H1 (cell line): ENCODE measurements at regions not wholly inside any gene's neighbourhood (a gene's known extent, or its start where the extent isn't known, plus 50 kb on each side); places are given as distances from the start of the nearest gene placed in this dataset.

ENCODE experiments used
- CTCF ChIA-PET: fragments of 300-600 bp; sonication (Branson Sonifier 250); formaldehyde crosslinking; loops from one replicate; lab custom pipeline; 2021; ENCODE audit not compliant: partially characterized antibody; lab: Charles Lee
- POLR2A ChIA-PET: fragments of 300-600 bp; sonication (Branson Sonifier 250); formaldehyde crosslinking; loops from one replicate; lab custom pipeline; 2021; ENCODE audit warnings: inconsistent platforms; ENCODE audit not compliant: partially characterized antibody; lab: Charles Lee
- DNase-seq, 2 experiments: peaks; one replicate each; pipeline versions ENCODE4 v3.0.0 to v3.0.0-alpha.2; 2010 to 2022; ENCODE audit warnings: low spot score in 2 of 2, low read depth in 1 of 2, mixed read lengths in 1 of 2
- FAIRE-seq: peaks from 2 replicates; lab custom pipeline; 2011; peaks lifted over from hg19 to GRCh38; lab: Jason Lieb, UNC
- H2AFZ ChIP-seq: 2 replicates; pipeline ENCODE4 v1.8.1; 2012; ENCODE audit warnings: low read length, inconsistent platforms
- H2AK5ac ChIP-seq: 2 replicates; pipeline ENCODE4 v1.6.1; 2013; ENCODE audit warnings: low read depth, low read length
- H2BK120ac ChIP-seq: replicated peaks from 2 replicates; pipeline ENCODE3; 2013; ENCODE audit warnings: low read depth, low read length, inconsistent platforms
- H2BK12ac ChIP-seq: 2 replicates; pipeline ENCODE4 v1.6.1; 2013; ENCODE audit warnings: low read depth, low read length
- H2BK15ac ChIP-seq: 2 replicates; pipeline ENCODE4 v1.6.1; 2013; ENCODE audit warnings: low read length
- H2BK20ac ChIP-seq: 2 replicates; pipeline ENCODE4 v1.6.1; 2013; ENCODE audit warnings: low read length
- H2BK5ac ChIP-seq: 2 replicates; pipeline ENCODE4 v1.6.1; 2013; ENCODE audit warnings: low read depth, low read length
- H3K14ac ChIP-seq: 2 replicates; pipeline ENCODE4 v1.6.1; 2013; ENCODE audit warnings: inconsistent platforms; ENCODE audit not compliant: insufficient read length
- H3K18ac ChIP-seq: 2 replicates; pipeline ENCODE4 v1.6.1; 2013; ENCODE audit warnings: low read length; ENCODE audit errors: extremely low read depth
- H3K23ac ChIP-seq: 2 replicates; pipeline ENCODE4 v1.6.1; 2013; ENCODE audit warnings: inconsistent platforms; ENCODE audit not compliant: insufficient read length
- H3K23me2 ChIP-seq: 2 replicates; pipeline ENCODE4 v1.6.1; 2013; ENCODE audit warnings: low read depth, low read length
- H3K27ac ChIP-seq: 2 replicates; pipeline ENCODE4 v1.6.1; 2011; ENCODE audit warnings: low read depth, low read length, inconsistent platforms
- H3K27me3 ChIP-seq, 4 experiments: replicated peaks in 1 of 4; 1 replicate in 1 of 4; 2 replicates in 3 of 4; pipeline versions ENCODE4 v1.6.1 to v1.8.1; 2011 to 2013; ENCODE audit warnings: low read length in 3 of 4, mild to moderate bottlenecking in 3 of 4, inconsistent platforms in 2 of 4, mixed read lengths in 2 of 4, moderate library complexity in 1 of 4; ENCODE audit not compliant: control insufficient read depth in 3 of 4, insufficient read depth in 3 of 4; ENCODE audit errors: extremely low read depth in 1 of 4
- H3K36me3 ChIP-seq, 4 experiments: 2 replicates each; pipeline versions ENCODE4 v1.6.1 to v1.8.1; 2011 to 2013; ENCODE audit warnings: mild to moderate bottlenecking in 4 of 4, low read length in 3 of 4, moderate library complexity in 2 of 4, control low read depth in 1 of 4, inconsistent platforms in 1 of 4; ENCODE audit not compliant: insufficient read depth in 4 of 4, control insufficient read depth in 2 of 4
- H3K4ac ChIP-seq: replicated peaks from 2 replicates; pipeline ENCODE3; 2013; ENCODE audit warnings: low read length, low read depth, mixed read lengths, inconsistent platforms; ENCODE audit not compliant: insufficient read length
- H3K4me1 ChIP-seq, 4 experiments: replicated peaks in 1 of 4; 1 replicate in 1 of 4; 2 replicates in 3 of 4; pipeline versions ENCODE4 v1.6.1 to v1.8.1; 2011 to 2013; ENCODE audit warnings: low read length in 3 of 4, inconsistent platforms in 2 of 4, mixed read lengths in 1 of 4; ENCODE audit not compliant: insufficient read depth in 4 of 4, control insufficient read depth in 3 of 4
- H3K4me2 ChIP-seq, 2 experiments: 2 replicates each; pipeline versions ENCODE4 v1.6.1 to v1.8.1; 2011 to 2013; ENCODE audit warnings: low read depth in 2 of 2, low read length in 2 of 2, control low read depth in 1 of 2, inconsistent platforms in 1 of 2, mild to moderate bottlenecking in 1 of 2; ENCODE audit not compliant: insufficient read depth in 1 of 2
- H3K4me3 ChIP-seq, 4 experiments: fragments of 200-600, 300-600 bp in 1 of 4; sonication (generic), shearing (Covaris generic), sonication (Bioruptor Twin) in 1 of 4; 2 replicates each; pipeline versions ENCODE4 v1.5.1 to v1.8.1; 2011 to 2016; ENCODE audit warnings: low read length in 4 of 4, low read depth in 3 of 4, control low read depth in 2 of 4, inconsistent platforms in 2 of 4, mild to moderate bottlenecking in 2 of 4, mixed read lengths in 1 of 4, moderate library complexity in 1 of 4; ENCODE audit not compliant: insufficient read depth in 2 of 4; ENCODE audit errors: extremely low read depth in 1 of 4
- H3K56ac ChIP-seq: replicated peaks from 2 replicates; pipeline ENCODE3; 2013; ENCODE audit warnings: low read depth, mild to moderate bottlenecking, mixed read lengths, low read length, inconsistent platforms; ENCODE audit not compliant: insufficient read length
- H3K79me1 ChIP-seq: 2 replicates; pipeline ENCODE4 v1.6.1; 2013; ENCODE audit warnings: low read depth, low read length, control low read depth
- H3K79me2 ChIP-seq, 2 experiments: 2 replicates each; pipeline versions ENCODE4 v1.6.1 to v1.8.1; 2012 to 2013; ENCODE audit warnings: low read length in 2 of 2, mild to moderate bottlenecking in 2 of 2, inconsistent platforms in 1 of 2; ENCODE audit not compliant: insufficient read depth in 2 of 2, control insufficient read depth in 1 of 2
- H3K9ac ChIP-seq, 4 experiments: replicated peaks in 1 of 4; 1 replicate in 1 of 4; 2 replicates in 3 of 4; pipeline versions ENCODE4 v1.6.1 to v1.8.1; 2011 to 2013; ENCODE audit warnings: low read depth in 3 of 4, low read length in 3 of 4, control low read depth in 2 of 4, mild to moderate bottlenecking in 2 of 4, moderate library complexity in 2 of 4, inconsistent platforms in 1 of 4; ENCODE audit errors: extremely low read depth in 1 of 4
- H3K9me3 ChIP-seq, 2 experiments: 2 replicates each; pipeline versions ENCODE4 v1.6.1 to v1.8.1; 2012 to 2013; ENCODE audit warnings: mild to moderate bottlenecking in 2 of 2, moderate library complexity in 2 of 2, control low read depth in 1 of 2, inconsistent platforms in 1 of 2, low read depth in 1 of 2, low read length in 1 of 2, mixed read lengths in 1 of 2; ENCODE audit not compliant: insufficient read depth in 2 of 2
- H4K20me1 ChIP-seq, 2 experiments: replicated peaks in 1 of 2; 2 replicates each; pipeline versions ENCODE3 to v1.8.1; 2011 to 2013; ENCODE audit warnings: inconsistent platforms in 2 of 2, low read length in 2 of 2, mild to moderate bottlenecking in 1 of 2; ENCODE audit not compliant: insufficient read depth in 2 of 2, control insufficient read depth in 1 of 2
- H4K5ac ChIP-seq: 2 replicates; pipeline ENCODE4 v1.6.1; 2013; ENCODE audit warnings: low read length, low read depth, mixed read lengths, inconsistent platforms; ENCODE audit not compliant: insufficient read length
- H4K8ac ChIP-seq: 2 replicates; pipeline ENCODE4 v1.8.0; 2013; ENCODE audit warnings: mild to moderate bottlenecking, moderate library complexity, low read length, inconsistent platforms; ENCODE audit not compliant: insufficient read depth; ENCODE audit errors: extremely low read depth
- H4K91ac ChIP-seq: replicated peaks from 2 replicates; pipeline ENCODE3; 2013; ENCODE audit warnings: low read length, mixed read lengths, inconsistent platforms; ENCODE audit not compliant: insufficient read length
- E2F6 ChIP-seq: IDR thresholded peaks from 2 replicates; pipeline ENCODE4 v1.6.1; 2012; ENCODE audit warnings: inconsistent platforms
- WGBS, 2 experiments: shearing (Covaris generic) in 1 of 2; methylation state at CpG; one replicate each; pipeline versions ENCODE4 v1.1.6 to v1.1.7; 2013 to 2015; ENCODE audit warnings: low lambda C conversion rate in 2 of 2, mixed read lengths in 2 of 2, inconsistent platforms in 1 of 2, low coverage in 1 of 2, missing lambda C conversion rate in 1 of 2; ENCODE audit not compliant: insufficient replicate concordance in 2 of 2, insufficient coverage in 1 of 2, insufficient read length in 1 of 2; ENCODE audit errors: extremely low coverage in 1 of 2, missing lambda C conversion rate in 1 of 2; 5-methylcytosine and 5-hydroxymethylcytosine counted together

- POLR2A ChIA-PET: no interaction called here
- Histone ChIP-seq H3K9ac (no peak overlapping the region), H3K56ac (no peak overlapping the region), H4K91ac (no peak overlapping the region), H2AK5ac (no peak overlapping the region), H3K27me3 (no peaks in the 10 kb centered on the region), H3K4me3 (no peak overlapping the region), H3K23me2 (no peaks in the 10 kb centered on the region), H3K4ac (no peak overlapping the region), H2BK120ac (no peak overlapping the region), H3K4me1 (peaks cover 0 to 3% (median 0%) of the 10 kb centered on the region in 4 experiments; a peak in 1 of 7 replicates), H3K4me2 (no peak overlapping the region), H3K36me3 (no peaks in the 10 kb centered on the region), H3K14ac (no peak overlapping the region), H2BK12ac (no peak overlapping the region), H3K79me1 (no peaks in the 10 kb centered on the region), H2BK20ac (no peak overlapping the region), H3K18ac (no peak overlapping the region), H2BK15ac (no peak overlapping the region), H2AFZ (no peak overlapping the region), H3K9me3 (no peaks in the 10 kb centered on the region), H4K8ac (no peak overlapping the region), H3K23ac (no peak overlapping the region), H3K27ac (no peak overlapping the region), H4K5ac (no peak overlapping the region), H2BK5ac (no peak overlapping the region), H4K20me1 (no peaks in the 10 kb centered on the region), H3K79me2 (no peaks in the 10 kb centered on the region)
- 96% methylated on average over 3 of the region's 3 CpGs; no CpG with 5 or more reads in 1 of the 2 experiments for WGBS, 2 experiments
- TF ChIP-seq E2F6: no peak
- CTCF ChIA-PET: no interaction called here
- DNase-seq (no peak), FAIRE-seq (no peak)
These were observed 1139.9 kb upstream of the LRRN3 start for GRCh38 chr7:109950821-109951564.
